Adrenal gland (tissue), 5 donors: ENCODE measurements at regions not wholly inside any gene's neighbourhood (a gene's known extent, or its start where the extent isn't known, plus 50 kb on each side); places are given as distances from the start of the nearest gene placed in this dataset.

ENCODE experiments used
- CTCF ChIP-seq, 6 experiments: fragments of 450-650 bp in 4 of 6; fragments of 200-600 bp in 2 of 6; sonication (generic) in 1 of 6; IDR thresholded peaks; 1 replicate in 5 of 6; 2 replicates in 1 of 6; pipeline versions ENCODE4 v1.5.1 to v1.8.0; 2016 to 2021; ENCODE audit warnings: antibody characterized with exemption in 6 of 6, mild to moderate bottlenecking in 2 of 6, moderate library complexity in 1 of 6
- POLR2A ChIP-seq, 2 donors: fragments of 450-650 bp; IDR thresholded peaks; one replicate each; pipeline ENCODE4 v1.6.1; 2017; ENCODE audit warnings: antibody characterized with exemption in 2 of 2, mild to moderate bottlenecking in 2 of 2, moderate library complexity in 1 of 2
- donor health status: DM: no; HTN: no; CAD: no.

- TF ChIP-seq CTCF (IDR thresholded peaks at IDR 0.05) (no peak), POLR2A (IDR thresholded peaks at IDR 0.05) (no peak)
Observed at GRCh38 chr3:182668974-182669373, 124.3 kb upstream of the ATP11B start.
